B cell (primary cell): ENCODE measurements at regions not wholly inside any gene's neighbourhood (a gene's known extent, or its start where the extent isn't known, plus 50 kb on each side); places are given as distances from the start of the nearest gene placed in this dataset.

Experiments
- ATAC-seq: fragments of 200-7000 bp; cut with Tn5 transposase; one replicate; pipeline ENCODE4 v1.10.0; 2021; ENCODE audit warnings: low read depth, mild to moderate bottlenecking, moderate number of reproducible peaks, moderate library complexity
- CTCF ChIA-PET: fragments of 350-600 bp; sonication (Branson Sonifier 250); formaldehyde crosslinking; loops from one replicate; lab custom pipeline; 2021; ENCODE audit warnings: antibody characterized with exemption, inconsistent platforms; lab: Charles Lee
- POLR2A ChIA-PET: fragments of 350-600 bp; sonication (Branson Sonifier 250); formaldehyde crosslinking; loops from one replicate; lab custom pipeline; 2021; ENCODE audit warnings: antibody characterized with exemption; lab: Charles Lee
- DNase-seq: peaks from one replicate; pipeline ENCODE4 v3.0.0; 2013
- H2AFZ ChIP-seq: 2 replicates; pipeline ENCODE4 v1.6.1; 2012; ENCODE audit warnings: mild to moderate bottlenecking, low read depth, low read length; ENCODE audit not compliant: insufficient read depth, poor library complexity, severe bottlenecking
- H3K27ac ChIP-seq, 2 donors: 1 replicate in 1 of 2; 2 replicates in 1 of 2; pipeline ENCODE4 v1.5.1; 2012 to 2013; ENCODE audit warnings: low read length in 2 of 2, mild to moderate bottlenecking in 2 of 2, moderate library complexity in 1 of 2
- H3K27me3 ChIP-seq, 4 experiments: fragments of 200-600 bp in 1 of 4; sonication (generic) in 1 of 4; replicated peaks in 1 of 4; 1 replicate in 2 of 4; 2 replicates in 2 of 4; pipeline versions ENCODE4 v1.6.1 to v1.7.0; 2013 to 2016; ENCODE audit warnings: low read length in 3 of 4, mild to moderate bottlenecking in 2 of 4, mixed read lengths in 1 of 4, moderate library complexity in 1 of 4; ENCODE audit not compliant: insufficient read depth in 4 of 4, control insufficient read depth in 3 of 4; ENCODE audit errors: control extremely low read depth in 1 of 4
- H3K36me3 ChIP-seq, 2 experiments: replicated peaks in 1 of 2; 1 replicate in 1 of 2; 2 replicates in 1 of 2; pipeline versions ENCODE4 v1.6.1 to v1.7.1; 2013; ENCODE audit warnings: low read length in 1 of 2; ENCODE audit not compliant: insufficient read depth in 2 of 2, control insufficient read depth in 1 of 2; ENCODE audit errors: control extremely low read depth in 1 of 2, extremely low read depth in 1 of 2
- H3K4me1 ChIP-seq, 2 donors: fragments of 200-600 bp in 1 of 2; sonication (generic) in 1 of 2; 1 replicate in 1 of 2; 2 replicates in 1 of 2; pipeline versions ENCODE4 v1.5.1 to v1.6.1; 2013 to 2017; ENCODE audit warnings: low read length in 2 of 2; ENCODE audit not compliant: control insufficient read depth in 2 of 2, insufficient read depth in 2 of 2
- H3K4me2 ChIP-seq: replicated peaks from 2 replicates; pipeline ENCODE3; 2012; ENCODE audit warnings: mild to moderate bottlenecking, low read depth, low read length; ENCODE audit not compliant: poor library complexity, severe bottlenecking
- H3K4me3 ChIP-seq, 5 experiments: fragments of 200-600 bp in 1 of 5; sonication (generic) in 1 of 5; 1 replicate in 3 of 5; 2 replicates in 2 of 5; pipeline versions ENCODE4 v1.5.1 to v1.7.0; 2011 to 2016; ENCODE audit warnings: low read length in 4 of 5, mild to moderate bottlenecking in 4 of 5, low read depth in 2 of 5, control low read depth in 1 of 5, moderate library complexity in 1 of 5; ENCODE audit not compliant: insufficient read depth in 1 of 5; ENCODE audit errors: control extremely low read depth in 1 of 5, extremely low read depth in 1 of 5
- H3K79me2 ChIP-seq: fragments of 200-600 bp; sonication (generic); one replicate; pipeline ENCODE4 v1.6.0; 2016; ENCODE audit warnings: low read length; ENCODE audit not compliant: control insufficient read depth, insufficient read depth
- H3K9ac ChIP-seq: fragments of 200-600 bp; sonication (generic); 2 replicates; pipeline ENCODE4 v1.6.1; 2017; ENCODE audit warnings: mild to moderate bottlenecking, low read length, moderate library complexity
- H3K9me3 ChIP-seq, 3 donors: one replicate each; pipeline versions ENCODE4 v1.6.1 to v1.7.1; 2013; ENCODE audit warnings: low read length in 2 of 3; ENCODE audit not compliant: control insufficient read depth in 2 of 3, insufficient read depth in 1 of 3; ENCODE audit errors: control extremely low read depth in 1 of 3
- H4K20me1 ChIP-seq: 2 replicates; pipeline ENCODE4 v1.6.0; 2012; ENCODE audit warnings: mild to moderate bottlenecking, low read length; ENCODE audit not compliant: insufficient read depth, control insufficient read depth, poor library complexity, severe bottlenecking
- H3K27ac Mint-ChIP-seq: one replicate; pipeline ENCODE4 v1.8.0; 2021; ENCODE audit warnings: mixed read lengths
- H3K27me3 Mint-ChIP-seq: one replicate; pipeline ENCODE4 v1.8.0; 2021; ENCODE audit warnings: mixed read lengths
- H3K4me1 Mint-ChIP-seq: one replicate; pipeline ENCODE4 v1.8.0; 2021; ENCODE audit warnings: mixed read lengths
- H3K4me3 Mint-ChIP-seq: one replicate; pipeline ENCODE4 v1.8.0; 2021; ENCODE audit warnings: mixed read lengths
- H3K9me3 Mint-ChIP-seq: one replicate; pipeline ENCODE4 v1.8.0; 2022; ENCODE audit warnings: mixed read lengths; ENCODE audit not compliant: insufficient read depth
- CTCF ChIP-seq: fragments of 200-600 bp; IDR thresholded peaks from one replicate; pipeline ENCODE4 v1.8.0; 2022; ENCODE audit warnings: antibody characterized with exemption, mild to moderate bottlenecking
- EZH2 ChIP-seq: IDR thresholded peaks from 2 replicates; pipeline ENCODE4 v1.6.1; 2012; ENCODE audit warnings: borderline replicate concordance, low read depth, mild to moderate bottlenecking, moderate library complexity, low read length; ENCODE audit not compliant: insufficient read depth, poor library complexity, severe bottlenecking
- WGBS: methylation state at CpG from one replicate; pipeline ENCODE4 v1.1.5; 2013; ENCODE audit warnings: missing lambda C conversion rate; ENCODE audit not compliant: insufficient coverage; 5-methylcytosine and 5-hydroxymethylcytosine counted together
- intact Hi-C: fragments of 100-400 bp; cut with micrococcal nuclease; formaldehyde crosslinking; loops from one replicate; pipeline ENCODE4 v1.10.0; 2022

GRCh38 chr5:158244882-158245281 lies 385.9 kb upstream of the CLINT1 start:
- ATAC-seq (no peak), DNase-seq (no peak)
- Histone ChIP-seq H3K9me3 (no peaks in the 10 kb centered on the region), H3K4me3 (no peak overlapping the region), H3K36me3 (no peaks in the 10 kb centered on the region), H3K27ac (no peak overlapping the region), H4K20me1 (no peaks in the 10 kb centered on the region), H3K79me2 (no peaks in the 10 kb centered on the region), H2AFZ (no peak overlapping the region), H3K27me3 (peaks cover 0 to 6% (median 0%) of the 10 kb centered on the region in 4 experiments), H3K9ac (no peak overlapping the region), H3K4me2 (no peak overlapping the region), H3K4me1 (no peaks in the 10 kb centered on the region)
- Mint-ChIP-seq H3K27me3 (peaks cover 17% of the 10 kb centered on the region), H3K4me3 (no peak overlapping the region), H3K9me3 (no peaks in the 10 kb centered on the region), H3K27ac (no peak overlapping the region), H3K4me1 (peaks cover 4% of the 10 kb centered on the region)
- TF ChIP-seq CTCF = no peak
- no peak for TF ChIP-seq EZH2
- ChIA-PET CTCF (no interaction called here), POLR2A (no interaction called here)
- 83% methylated on average over 3 of the region's 3 CpGs for WGBS
- intact Hi-C loops = loop anchor here (5.0 kb wide), 1 partner anchor 1407 kb away; no protein-coding TSS in a partner anchor

DNA sequence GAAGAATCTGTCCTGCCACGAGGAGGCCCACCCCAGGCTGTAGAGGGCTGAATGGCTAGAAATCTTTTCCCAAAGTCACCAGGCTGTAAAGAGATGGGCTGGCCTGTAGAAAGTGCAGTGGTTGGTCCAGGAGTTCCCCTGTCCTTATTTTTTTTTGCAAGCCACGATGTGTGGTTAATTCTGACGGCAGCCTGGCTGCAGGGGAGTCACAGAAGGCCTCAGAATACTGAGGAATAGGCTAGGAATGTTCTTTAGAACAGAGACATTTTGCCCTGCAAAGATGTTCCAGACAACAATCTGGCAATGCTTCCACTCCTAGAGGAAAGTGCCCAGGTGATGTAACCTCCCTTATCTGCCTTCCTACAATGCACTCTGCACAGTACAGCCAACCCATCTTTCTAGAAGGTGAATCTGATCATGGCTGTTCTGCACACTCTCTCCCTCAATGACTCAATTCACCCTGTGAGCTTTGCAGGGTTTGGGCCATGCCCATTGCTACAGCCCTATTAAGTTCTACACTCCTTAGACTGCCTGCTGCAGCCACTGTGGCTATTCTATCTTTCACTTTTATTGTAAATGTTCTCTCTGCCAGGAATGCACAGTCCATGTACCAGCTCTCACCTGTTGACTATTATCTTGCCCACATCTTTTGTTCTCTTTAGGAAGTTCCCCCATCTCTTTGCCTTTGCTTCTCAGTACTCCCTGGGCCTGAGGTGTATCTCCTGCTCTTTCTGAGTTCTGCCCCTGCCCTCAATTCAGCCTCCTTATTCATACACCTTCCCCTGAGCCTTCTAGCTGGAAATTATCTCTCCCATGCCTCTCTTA lies 377.8 kb upstream of the CLINT1 start:
- ChIA-PET POLR2A (no interaction called here), CTCF (no interaction called here)
- 100% methylated on average over 1 of the region's 3 CpGs for WGBS
- no peak for TF ChIP-seq EZH2
- TF ChIP-seq CTCF = no peak
- peaks cover 17% of the 10 kb centered on the region for H3K4me1 Mint-ChIP-seq
- Histone ChIP-seq H3K9me3 (no peaks in the 10 kb centered on the region), H3K36me3 (no peaks in the 10 kb centered on the region), H3K4me2 (no peak overlapping the region), H2AFZ (no peak overlapping the region), H3K27ac (no peak overlapping the region), H3K4me1 (peaks cover 14 to 15% of the 10 kb centered on the region in 2 donors), H4K20me1 (no peaks in the 10 kb centered on the region), H3K27me3 (peaks cover 0 to 6% (median 0%) of the 10 kb centered on the region in 4 experiments), H3K4me3 (no peak overlapping the region), H3K9ac (no peak overlapping the region), H3K79me2 (no peaks in the 10 kb centered on the region)
- no peaks in the 10 kb centered on the region for H3K27me3 Mint-ChIP-seq
- ATAC-seq (no peak), DNase-seq (no peak)
- H3K27ac Mint-ChIP-seq = no peak overlapping the region
- H3K9me3 Mint-ChIP-seq = no peaks in the 10 kb centered on the region
- intact Hi-C loops = no loop called here
- no peak overlapping the region for H3K4me3 Mint-ChIP-seq
